Thymus (tissue), 11 donors: ENCODE measurements at regions not wholly inside any gene's neighbourhood (a gene's known extent, or its start where the extent isn't known, plus 50 kb on each side); places are given as distances from the start of the nearest gene placed in this dataset.

Source experiments
- DNase-seq, 9 donors: peaks; one replicate each; pipeline ENCODE4 v3.0.0-alpha.2; 2013; ENCODE audit warnings: low spot score in 9 of 9, low read depth in 6 of 9, missing footprints in 1 of 9
- H3K27ac ChIP-seq, 2 donors: one replicate each; pipeline ENCODE4 v1.5.1; 2013; ENCODE audit warnings: control low read depth in 1 of 2, low read depth in 1 of 2, low read length in 1 of 2, mild to moderate bottlenecking in 1 of 2, moderate library complexity in 1 of 2
- H3K27me3 ChIP-seq, 2 donors: one replicate each; pipeline ENCODE4 v1.5.1; 2013; ENCODE audit warnings: low read length in 1 of 2; ENCODE audit not compliant: control insufficient read depth in 2 of 2, insufficient read depth in 1 of 2
- H3K36me3 ChIP-seq, 2 donors: one replicate each; pipeline ENCODE4 v1.5.1; 2013; ENCODE audit warnings: low read length in 1 of 2, mild to moderate bottlenecking in 1 of 2, moderate library complexity in 1 of 2; ENCODE audit not compliant: control insufficient read depth in 2 of 2, insufficient read depth in 2 of 2
- H3K4me1 ChIP-seq, 2 donors: one replicate each; pipeline ENCODE4 v1.5.1; 2013; ENCODE audit warnings: low read length in 2 of 2; ENCODE audit not compliant: control insufficient read depth in 2 of 2, insufficient read depth in 2 of 2
- H3K4me3 ChIP-seq, 2 donors: one replicate each; pipeline ENCODE4 v1.5.1; 2013; ENCODE audit warnings: low read length in 2 of 2, control low read depth in 1 of 2, mild to moderate bottlenecking in 1 of 2
- H3K9me3 ChIP-seq, 2 donors: one replicate each; pipeline ENCODE4 v1.5.1; 2013; ENCODE audit warnings: low read length in 1 of 2, mild to moderate bottlenecking in 1 of 2; ENCODE audit not compliant: control insufficient read depth in 2 of 2, insufficient read depth in 1 of 2
- WGBS: extraction: QIAGEN DNeasy Blood & Tissue Kit; methylation state at CpG from one replicate; pipeline ENCODE4 v1.1.7; 2013; 5-methylcytosine and 5-hydroxymethylcytosine counted together
- donor health status: healthy.

- no peaks in the 10 kb centered on the region for H3K27me3 ChIP-seq
- H3K4me3 ChIP-seq, result no peak overlapping the region
- no peaks in the 10 kb centered on the region for H3K9me3 ChIP-seq
- H3K36me3 ChIP-seq, result no peaks in the 10 kb centered on the region
- no peak overlapping the region for H3K27ac ChIP-seq
- 87% methylated on average over 1 of the region's 1 CpG for WGBS
- no peaks in the 10 kb centered on the region for H3K4me1 ChIP-seq
- no peak for DNase-seq
These were observed 466.8 kb upstream of the FAM241A start for GRCh38 chr4:111678479-111678878.

- Histone ChIP-seq H3K9me3 (no peaks in the 10 kb centered on the region), H3K4me1 (no peaks in the 10 kb centered on the region), H3K27ac (no peak overlapping the region), H3K36me3 (no peaks in the 10 kb centered on the region), H3K4me3 (no peak overlapping the region), H3K27me3 (no peaks in the 10 kb centered on the region)
- no peak for DNase-seq
- WGBS, result 93% methylated on average over 5 of the region's 5 CpGs
These were observed 466.3 kb upstream of the FAM241A start for GRCh38 chr4:111678908-111679307.

- no peak overlapping the region for H3K4me3 ChIP-seq
- H3K36me3 ChIP-seq, result no peaks in the 10 kb centered on the region
- H3K27ac ChIP-seq, result no peak overlapping the region
- DNase-seq, result no peak
- 84% methylated on average over 3 of the region's 3 CpGs for WGBS
- H3K27me3 ChIP-seq, result no peaks in the 10 kb centered on the region
- H3K9me3 ChIP-seq, result no peaks in the 10 kb centered on the region
- no peaks in the 10 kb centered on the region for H3K4me1 ChIP-seq
These were observed 464.0 kb upstream of the FAM241A start for GRCh38 chr4:111681270-111681669.

DNA sequence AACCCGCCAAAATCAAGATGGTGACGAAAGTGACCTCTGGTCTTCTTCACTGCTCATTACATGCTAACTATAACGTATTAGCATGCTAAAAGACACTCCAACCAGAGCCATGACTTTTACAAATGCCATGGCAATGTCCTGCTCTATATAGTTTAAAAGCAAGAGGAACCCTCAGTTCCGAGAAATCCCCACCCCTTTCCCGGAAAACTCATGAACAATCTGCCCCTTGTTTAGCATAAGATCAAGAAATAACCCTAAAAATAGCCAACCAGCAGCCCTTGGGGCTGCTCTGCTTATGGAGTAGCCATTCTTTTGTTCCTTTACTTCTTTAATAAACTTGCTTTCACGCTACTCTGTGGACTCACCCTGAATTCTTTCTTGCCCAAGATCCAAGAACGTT lies 463.5 kb upstream of the FAM241A start:
- no peak overlapping the region for H3K4me3 ChIP-seq
- H3K27ac ChIP-seq, result no peak overlapping the region
- no peaks in the 10 kb centered on the region for H3K9me3 ChIP-seq
- WGBS, result 93% methylated on average over 7 of the region's 7 CpGs
- H3K36me3 ChIP-seq, result no peaks in the 10 kb centered on the region
- no peak for DNase-seq
- no peaks in the 10 kb centered on the region for H3K27me3 ChIP-seq
- no peaks in the 10 kb centered on the region for H3K4me1 ChIP-seq

DNA sequence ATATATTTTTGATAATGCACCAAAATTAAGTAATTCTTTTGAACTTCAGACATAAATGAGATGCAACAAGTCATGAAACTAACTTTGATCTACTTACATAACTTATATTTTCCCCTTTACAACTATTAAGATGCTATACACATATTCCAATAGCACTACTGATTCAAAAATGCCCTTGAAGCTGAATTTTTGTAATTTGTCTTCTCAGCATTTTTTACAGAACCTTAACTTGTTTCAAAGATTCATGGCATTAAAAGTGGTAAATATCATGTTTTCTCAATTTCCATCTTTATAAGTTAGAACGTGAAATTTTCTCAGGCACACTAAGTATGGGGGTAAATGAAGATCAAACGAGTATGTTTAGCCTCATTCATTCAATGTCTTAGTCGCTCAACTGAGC lies 460.0 kb upstream of the FAM241A start:
- 94% methylated on average over 3 of the region's 3 CpGs for WGBS
- Histone ChIP-seq H3K9me3 (no peaks in the 10 kb centered on the region), H3K4me1 (no peaks in the 10 kb centered on the region), H3K36me3 (no peaks in the 10 kb centered on the region), H3K27me3 (no peaks in the 10 kb centered on the region), H3K4me3 (no peak overlapping the region), H3K27ac (no peak overlapping the region)
- no peak for DNase-seq

DNA sequence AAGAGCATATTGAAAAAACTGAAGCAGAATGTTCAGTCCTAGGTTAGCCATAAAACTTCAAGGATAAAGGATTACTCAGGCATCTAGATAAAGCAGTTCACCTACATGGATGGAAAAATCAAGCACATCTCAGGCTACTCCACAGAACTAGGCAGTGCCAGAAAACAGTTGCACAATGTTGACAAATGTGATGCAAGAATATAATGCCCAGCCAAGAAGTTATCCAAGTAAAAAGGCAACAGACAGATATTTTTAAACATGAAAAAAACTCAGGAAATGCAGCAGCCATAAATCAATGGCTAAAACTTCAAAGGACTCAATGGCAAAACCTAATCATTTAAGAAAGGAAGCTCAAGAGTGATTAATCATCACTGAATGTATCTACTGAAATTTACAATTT lies 456.0 kb upstream of the FAM241A start:
- no peaks in the 10 kb centered on the region for H3K27me3 ChIP-seq
- no peaks in the 10 kb centered on the region for H3K36me3 ChIP-seq
- no peaks in the 10 kb centered on the region for H3K4me1 ChIP-seq
- no peaks in the 10 kb centered on the region for H3K9me3 ChIP-seq
- no peak overlapping the region for H3K4me3 ChIP-seq
- H3K27ac ChIP-seq, result no peak overlapping the region
- DNase-seq, result no peak

DNA sequence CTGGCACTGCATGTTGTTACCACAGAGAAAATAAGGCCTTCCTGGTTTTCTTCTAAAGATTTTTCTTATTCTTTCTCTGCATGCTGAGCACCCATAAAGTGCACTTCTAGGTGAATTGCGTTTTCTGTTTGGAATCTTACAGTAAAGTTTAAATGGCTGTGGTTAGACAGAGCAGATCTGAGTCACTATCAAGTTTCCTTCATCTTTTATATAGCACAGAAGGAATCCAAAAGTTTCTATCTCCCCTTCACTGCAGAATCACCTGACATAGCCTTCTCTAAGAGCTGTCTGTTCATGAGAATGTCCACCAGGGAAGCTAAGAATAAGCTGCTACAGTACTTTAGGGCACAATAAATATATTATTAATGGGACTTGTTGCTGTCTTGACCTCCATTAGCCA lies 455.5 kb upstream of the FAM241A start:
- DNase-seq, result no peak
- no peaks in the 10 kb centered on the region for H3K36me3 ChIP-seq
- no peaks in the 10 kb centered on the region for H3K4me1 ChIP-seq
- H3K27ac ChIP-seq, result no peak overlapping the region
- no peak overlapping the region for H3K4me3 ChIP-seq
- no peaks in the 10 kb centered on the region for H3K9me3 ChIP-seq
- WGBS, result 68% methylated on average over 1 of the region's 1 CpG
- no peaks in the 10 kb centered on the region for H3K27me3 ChIP-seq

DNA sequence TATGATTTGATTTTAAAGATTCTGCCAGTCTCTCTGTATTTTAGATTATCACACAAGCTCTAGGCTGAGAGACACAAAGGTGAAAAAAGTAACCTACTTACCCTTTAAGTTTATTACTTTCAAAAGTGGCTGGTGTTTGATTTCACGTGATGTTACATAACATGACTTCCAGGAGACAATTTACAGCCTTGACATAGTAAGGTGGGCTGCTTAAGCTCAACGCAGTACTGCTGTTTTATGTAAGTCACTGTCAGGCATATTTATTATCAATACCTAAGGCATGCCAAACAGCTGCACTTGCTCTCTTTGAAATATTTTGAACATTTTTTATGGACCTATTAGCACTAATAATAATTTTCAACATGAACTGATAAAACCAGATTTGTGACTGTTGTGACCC lies 451.5 kb upstream of the FAM241A start:
- Histone ChIP-seq H3K27me3 (no peaks in the 10 kb centered on the region), H3K27ac (no peak overlapping the region), H3K4me3 (no peak overlapping the region), H3K36me3 (no peaks in the 10 kb centered on the region), H3K9me3 (no peaks in the 10 kb centered on the region), H3K4me1 (no peaks in the 10 kb centered on the region)
- DNase-seq, result no peak
- 92% methylated on average over 2 of the region's 2 CpGs for WGBS

GRCh38 chr4:111695677-111696076 lies 449.6 kb upstream of the FAM241A start:
- Histone ChIP-seq H3K4me3 (no peak overlapping the region), H3K4me1 (no peaks in the 10 kb centered on the region), H3K27me3 (no peaks in the 10 kb centered on the region), H3K9me3 (no peaks in the 10 kb centered on the region), H3K36me3 (no peaks in the 10 kb centered on the region), H3K27ac (no peak overlapping the region)
- WGBS, result 90% methylated on average over 2 of the region's 2 CpGs
- no peak for DNase-seq

- no peak for DNase-seq
- Histone ChIP-seq H3K9me3 (no peaks in the 10 kb centered on the region), H3K4me3 (no peak overlapping the region), H3K27ac (no peak overlapping the region), H3K27me3 (no peaks in the 10 kb centered on the region), H3K36me3 (no peaks in the 10 kb centered on the region), H3K4me1 (no peaks in the 10 kb centered on the region)
- 91% methylated on average over 2 of the region's 2 CpGs for WGBS
These were observed 448.7 kb upstream of the FAM241A start for GRCh38 chr4:111696505-111696904.
